HL-60 (cell line): ENCODE measurements at regions not wholly inside any gene's neighbourhood (a gene's known extent, or its start where the extent isn't known, plus 50 kb on each side); places are given as distances from the start of the nearest gene placed in this dataset.

ENCODE experiments used
- POLR2AphosphoS5 ChIP-seq: IDR thresholded peaks from 2 replicates; pipeline ENCODE4 v1.6.1; 2012; ENCODE audit warnings: low read depth
- TF ChIP-seq, protein P1 (sequence below): IDR thresholded peaks from one replicate; pipeline ENCODE4 v1.5.1; 2011; ENCODE audit warnings: low read length, control low read depth, inconsistent platforms; ENCODE audit not compliant: insufficient read depth

DNA sequence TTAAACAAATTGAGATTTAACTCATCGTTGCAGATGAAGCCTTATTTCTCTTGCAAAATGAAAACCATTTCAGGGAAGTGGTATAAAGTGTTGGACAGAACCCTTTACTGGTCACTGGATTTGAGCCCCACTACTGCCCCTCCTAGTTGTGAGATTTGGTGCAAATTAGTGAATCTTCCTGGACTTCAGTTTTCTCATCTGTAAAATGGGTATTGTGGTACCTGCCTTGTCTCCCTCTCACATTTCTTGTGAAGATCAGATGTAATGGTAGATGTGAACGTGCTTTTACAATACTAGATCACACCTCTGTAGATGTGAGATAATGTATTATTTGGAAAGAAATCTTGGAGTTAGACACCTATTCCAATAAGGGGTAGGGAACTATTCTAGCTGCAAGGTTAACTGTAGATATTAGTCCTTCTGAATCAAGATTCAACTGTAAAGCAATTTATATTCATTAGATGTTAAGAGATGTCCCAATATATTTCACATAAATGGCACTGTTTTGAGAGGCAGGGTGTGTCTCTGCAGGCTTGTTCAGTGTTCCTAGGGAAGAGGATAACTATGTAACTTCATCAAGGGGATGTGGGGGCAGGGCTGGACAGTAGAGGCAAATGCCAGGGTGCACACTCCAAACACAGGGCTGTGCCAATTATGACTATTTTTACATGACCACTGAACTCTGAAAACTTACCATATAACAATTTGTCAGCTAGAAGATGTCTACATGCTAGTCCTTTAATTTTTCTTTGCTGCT lies 112.4 kb upstream of the PFN2 start:
- no peak for TF ChIP-seq POLR2AphosphoS5
- TF ChIP-seq, protein P1, sequence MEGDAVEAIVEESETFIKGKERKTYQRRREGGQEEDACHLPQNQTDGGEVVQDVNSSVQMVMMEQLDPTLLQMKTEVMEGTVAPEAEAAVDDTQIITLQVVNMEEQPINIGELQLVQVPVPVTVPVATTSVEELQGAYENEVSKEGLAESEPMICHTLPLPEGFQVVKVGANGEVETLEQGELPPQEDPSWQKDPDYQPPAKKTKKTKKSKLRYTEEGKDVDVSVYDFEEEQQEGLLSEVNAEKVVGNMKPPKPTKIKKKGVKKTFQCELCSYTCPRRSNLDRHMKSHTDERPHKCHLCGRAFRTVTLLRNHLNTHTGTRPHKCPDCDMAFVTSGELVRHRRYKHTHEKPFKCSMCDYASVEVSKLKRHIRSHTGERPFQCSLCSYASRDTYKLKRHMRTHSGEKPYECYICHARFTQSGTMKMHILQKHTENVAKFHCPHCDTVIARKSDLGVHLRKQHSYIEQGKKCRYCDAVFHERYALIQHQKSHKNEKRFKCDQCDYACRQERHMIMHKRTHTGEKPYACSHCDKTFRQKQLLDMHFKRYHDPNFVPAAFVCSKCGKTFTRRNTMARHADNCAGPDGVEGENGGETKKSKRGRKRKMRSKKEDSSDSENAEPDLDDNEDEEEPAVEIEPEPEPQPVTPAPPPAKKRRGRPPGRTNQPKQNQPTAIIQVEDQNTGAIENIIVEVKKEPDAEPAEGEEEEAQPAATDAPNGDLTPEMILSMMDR = no peak
